ENCODE measurements at regions not wholly inside any gene's neighbourhood (a gene's known extent, or its start where the extent isn't known, plus 50 kb on each side); places are given as distances from the start of the nearest gene placed in this dataset.

DNA sequence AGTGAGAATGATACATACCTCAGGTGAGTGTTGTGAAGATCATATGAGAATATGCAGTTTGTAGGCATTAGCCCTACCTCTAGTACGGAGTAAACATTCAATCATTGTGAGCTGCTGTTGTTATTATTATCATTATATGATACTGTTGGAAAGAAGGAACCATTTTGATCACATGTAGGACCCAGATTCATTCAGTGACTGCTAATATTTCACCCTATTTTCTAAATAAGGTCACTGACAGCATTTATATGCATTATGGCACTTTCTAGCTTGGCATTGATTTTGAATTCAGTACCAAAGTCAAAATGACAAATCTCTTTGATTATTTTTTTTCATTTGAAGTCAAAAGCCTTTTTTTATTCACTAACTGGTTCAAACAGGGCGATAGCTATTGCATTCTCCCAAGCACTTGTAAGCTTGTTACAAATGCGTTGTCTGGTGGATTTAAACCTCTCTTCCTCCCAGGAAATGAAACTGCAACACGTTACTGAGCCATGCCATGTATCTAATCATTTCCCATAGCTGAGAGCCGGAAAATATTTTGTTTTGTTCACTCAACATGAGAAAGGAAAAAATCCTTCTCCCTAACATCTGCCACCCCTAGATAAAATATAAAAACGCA is 320.8 kb upstream of the SGCD start:
- H3K4me1 ChIP-seq (ENCODE audit: control insufficient read depth, insufficient read depth, low read length) = no peaks in the 10 kb centered on the region
- H3K9me3 ChIP-seq (ENCODE audit: control insufficient read depth, insufficient read depth, low read depth, low read length) = no peaks in the 10 kb centered on the region
- ChIA-PET CTCF (no interaction called here), POLR2A (no interaction called here)
- intact Hi-C loops (cut with micrococcal nuclease; ENCODE audit: unreplicated experiment) = no loop called here
- in situ Hi-C loops (cut with HindIII; ENCODE audit: low pct_unique_long_range_greater_than_20kb, low sequenced_read_pairs) = no loop called here
- H3K36me3 ChIP-seq (ENCODE audit: control insufficient read depth, insufficient read depth, low read length) = no peaks in the 10 kb centered on the region
- DNase-seq (ENCODE audit: low read depth, low spot score) (no peak), ATAC-seq (no peak)
- H3K27me3 ChIP-seq (ENCODE audit: control insufficient read depth, insufficient read depth, low read length) = no peaks in the 10 kb centered on the region
- BruUV-seq (replicated peaks) = no TSS peak
- no peak overlapping the region for H3K27ac ChIP-seq (ENCODE audit: low read length)
- TF ChIP-seq TCF7L2 (IDR thresholded peaks at IDR 0.05; ENCODE audit: low read depth, low read length) (no peak), POLR2AphosphoS5 (IDR thresholded peaks at IDR 0.05; ENCODE audit: low read depth, low read length) (no peak)
- TF ChIP-seq, protein P1, sequence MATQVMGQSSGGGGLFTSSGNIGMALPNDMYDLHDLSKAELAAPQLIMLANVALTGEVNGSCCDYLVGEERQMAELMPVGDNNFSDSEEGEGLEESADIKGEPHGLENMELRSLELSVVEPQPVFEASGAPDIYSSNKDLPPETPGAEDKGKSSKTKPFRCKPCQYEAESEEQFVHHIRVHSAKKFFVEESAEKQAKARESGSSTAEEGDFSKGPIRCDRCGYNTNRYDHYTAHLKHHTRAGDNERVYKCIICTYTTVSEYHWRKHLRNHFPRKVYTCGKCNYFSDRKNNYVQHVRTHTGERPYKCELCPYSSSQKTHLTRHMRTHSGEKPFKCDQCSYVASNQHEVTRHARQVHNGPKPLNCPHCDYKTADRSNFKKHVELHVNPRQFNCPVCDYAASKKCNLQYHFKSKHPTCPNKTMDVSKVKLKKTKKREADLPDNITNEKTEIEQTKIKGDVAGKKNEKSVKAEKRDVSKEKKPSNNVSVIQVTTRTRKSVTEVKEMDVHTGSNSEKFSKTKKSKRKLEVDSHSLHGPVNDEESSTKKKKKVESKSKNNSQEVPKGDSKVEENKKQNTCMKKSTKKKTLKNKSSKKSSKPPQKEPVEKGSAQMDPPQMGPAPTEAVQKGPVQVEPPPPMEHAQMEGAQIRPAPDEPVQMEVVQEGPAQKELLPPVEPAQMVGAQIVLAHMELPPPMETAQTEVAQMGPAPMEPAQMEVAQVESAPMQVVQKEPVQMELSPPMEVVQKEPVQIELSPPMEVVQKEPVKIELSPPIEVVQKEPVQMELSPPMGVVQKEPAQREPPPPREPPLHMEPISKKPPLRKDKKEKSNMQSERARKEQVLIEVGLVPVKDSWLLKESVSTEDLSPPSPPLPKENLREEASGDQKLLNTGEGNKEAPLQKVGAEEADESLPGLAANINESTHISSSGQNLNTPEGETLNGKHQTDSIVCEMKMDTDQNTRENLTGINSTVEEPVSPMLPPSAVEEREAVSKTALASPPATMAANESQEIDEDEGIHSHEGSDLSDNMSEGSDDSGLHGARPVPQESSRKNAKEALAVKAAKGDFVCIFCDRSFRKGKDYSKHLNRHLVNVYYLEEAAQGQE (IDR thresholded peaks at IDR 0.05; ENCODE audit: insufficient read depth in 1 of 2, low read depth in 2 of 2, low read length in 1 of 2) = no peak
- H3K4me3 ChIP-seq (ENCODE audit: low read depth in 2 of 2, low read length in 2 of 2) = no peak overlapping the region

DNA sequence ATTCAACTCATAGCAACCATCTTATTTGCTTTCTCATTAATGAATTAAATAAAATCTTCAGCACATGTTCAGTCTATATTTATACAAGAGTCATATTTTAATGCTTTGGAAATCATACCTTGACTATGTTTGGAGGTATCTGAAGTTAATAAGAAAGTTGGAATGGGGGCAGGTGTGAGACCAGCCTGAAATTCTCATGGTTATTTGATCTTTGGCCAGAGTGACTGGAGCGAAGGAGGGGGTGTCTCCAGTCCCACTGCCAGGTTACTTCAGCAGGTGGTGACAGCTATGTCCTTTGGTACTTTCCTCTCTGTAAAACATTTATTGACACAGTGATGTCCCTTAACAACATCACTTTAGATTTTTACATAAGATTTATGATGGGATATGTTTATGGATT is 318.1 kb upstream of the SGCD start:
- ATAC-seq (no peak), DNase-seq (ENCODE audit: low read depth, low spot score) (no peak)
- ChIA-PET POLR2A (interaction anchor here (0.6 kb wide), 1 partner anchor 1137 kb away, joined by 5 read pairs; no protein-coding TSS in a partner anchor), CTCF (no interaction called here)
- no peaks in the 10 kb centered on the region for H3K27me3 ChIP-seq (ENCODE audit: control insufficient read depth, insufficient read depth, low read length)
- intact Hi-C loops (cut with micrococcal nuclease; ENCODE audit: unreplicated experiment) = no loop called here
- H3K4me1 ChIP-seq (ENCODE audit: control insufficient read depth, insufficient read depth, low read length) = no peaks in the 10 kb centered on the region
- in situ Hi-C loops (cut with HindIII; ENCODE audit: low pct_unique_long_range_greater_than_20kb, low sequenced_read_pairs) = no loop called here
- BruUV-seq (replicated peaks) = no TSS peak
- TF ChIP-seq TCF7L2 (IDR thresholded peaks at IDR 0.05; ENCODE audit: low read depth, low read length) (no peak), POLR2AphosphoS5 (IDR thresholded peaks at IDR 0.05; ENCODE audit: low read depth, low read length) (no peak), SIN3A (IDR thresholded peaks at IDR 0.05; ENCODE audit: borderline replicate concordance, insufficient read depth, low read depth, low read length) (no peak)
- TF ChIP-seq, protein P2, sequence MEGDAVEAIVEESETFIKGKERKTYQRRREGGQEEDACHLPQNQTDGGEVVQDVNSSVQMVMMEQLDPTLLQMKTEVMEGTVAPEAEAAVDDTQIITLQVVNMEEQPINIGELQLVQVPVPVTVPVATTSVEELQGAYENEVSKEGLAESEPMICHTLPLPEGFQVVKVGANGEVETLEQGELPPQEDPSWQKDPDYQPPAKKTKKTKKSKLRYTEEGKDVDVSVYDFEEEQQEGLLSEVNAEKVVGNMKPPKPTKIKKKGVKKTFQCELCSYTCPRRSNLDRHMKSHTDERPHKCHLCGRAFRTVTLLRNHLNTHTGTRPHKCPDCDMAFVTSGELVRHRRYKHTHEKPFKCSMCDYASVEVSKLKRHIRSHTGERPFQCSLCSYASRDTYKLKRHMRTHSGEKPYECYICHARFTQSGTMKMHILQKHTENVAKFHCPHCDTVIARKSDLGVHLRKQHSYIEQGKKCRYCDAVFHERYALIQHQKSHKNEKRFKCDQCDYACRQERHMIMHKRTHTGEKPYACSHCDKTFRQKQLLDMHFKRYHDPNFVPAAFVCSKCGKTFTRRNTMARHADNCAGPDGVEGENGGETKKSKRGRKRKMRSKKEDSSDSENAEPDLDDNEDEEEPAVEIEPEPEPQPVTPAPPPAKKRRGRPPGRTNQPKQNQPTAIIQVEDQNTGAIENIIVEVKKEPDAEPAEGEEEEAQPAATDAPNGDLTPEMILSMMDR (IDR thresholded peaks at IDR 0.05) = no peak
- TF ChIP-seq, protein P1 (IDR thresholded peaks at IDR 0.05; ENCODE audit: insufficient read depth in 1 of 2, low read depth in 2 of 2, low read length in 1 of 2) = no peak
- H3K27ac ChIP-seq (ENCODE audit: low read length) = no peak overlapping the region
- H3K9me3 ChIP-seq (ENCODE audit: control insufficient read depth, insufficient read depth, low read depth, low read length) = no peaks in the 10 kb centered on the region
- no peaks in the 10 kb centered on the region for H3K36me3 ChIP-seq (ENCODE audit: control insufficient read depth, insufficient read depth, low read length)
- H3K4me3 ChIP-seq (ENCODE audit: low read depth in 2 of 2, low read length in 2 of 2) = no peak overlapping the region
